Fibroblast of lung (primary cell): ENCODE measurements at regions not wholly inside any gene's neighbourhood (a gene's known extent, or its start where the extent isn't known, plus 50 kb on each side); places are given as distances from the start of the nearest gene placed in this dataset.

Experiments
- DNase-seq, 2 donors: peaks; one replicate each; pipeline versions ENCODE4 v3.0.0 to v3.0.0-alpha.2; 2010; ENCODE audit warnings: low read depth in 2 of 2
- H2AFZ ChIP-seq: 2 replicates; pipeline ENCODE4 v1.5.1; 2012; ENCODE audit warnings: low read length, control low read depth, inconsistent platforms
- H3K27ac ChIP-seq: 2 replicates; pipeline ENCODE4 v1.5.1; 2011; ENCODE audit warnings: low read length, control low read depth; ENCODE audit not compliant: insufficient read depth
- H3K27me3 ChIP-seq: 2 replicates; pipeline ENCODE4 v1.5.1; 2011; ENCODE audit warnings: mild to moderate bottlenecking, low read length; ENCODE audit not compliant: control insufficient read depth, insufficient read depth
- H3K36me3 ChIP-seq: 2 replicates; pipeline ENCODE4 v1.5.1; 2011; ENCODE audit warnings: low read length; ENCODE audit not compliant: control insufficient read depth, insufficient read depth
- H3K4me1 ChIP-seq: 2 replicates; pipeline ENCODE4 v1.5.1; 2011; ENCODE audit warnings: low read length; ENCODE audit not compliant: control insufficient read depth, insufficient read depth; ENCODE audit errors: extremely low read depth
- H3K4me2 ChIP-seq: 2 replicates; pipeline ENCODE4 v1.5.1; 2011; ENCODE audit warnings: low read length, control low read depth; ENCODE audit not compliant: insufficient read depth; ENCODE audit errors: extremely low read depth
- H3K4me3 ChIP-seq, 4 experiments: fragments of 200-600 bp in 1 of 4; sonication (generic) in 1 of 4; replicated peaks in 1 of 4; 2 replicates each; pipeline ENCODE4 v1.5.1; 2011 to 2016; ENCODE audit warnings: low read length in 4 of 4, low read depth in 3 of 4, mild to moderate bottlenecking in 3 of 4, control low read depth in 2 of 4, inconsistent platforms in 1 of 4, mixed read lengths in 1 of 4; ENCODE audit not compliant: insufficient read depth in 1 of 4; ENCODE audit errors: control extremely low read depth in 1 of 4
- H3K79me2 ChIP-seq: 2 replicates; pipeline ENCODE4 v1.5.1; 2012; ENCODE audit warnings: mild to moderate bottlenecking, low read length, inconsistent platforms; ENCODE audit not compliant: control insufficient read depth, insufficient read depth
- H3K9ac ChIP-seq: 2 replicates; pipeline ENCODE4 v1.5.1; 2011; ENCODE audit warnings: mild to moderate bottlenecking, low read length, control low read depth; ENCODE audit not compliant: insufficient read depth
- H3K9me3 ChIP-seq: 2 replicates; pipeline ENCODE4 v1.5.1; 2012; ENCODE audit warnings: low read depth, low read length; ENCODE audit not compliant: control insufficient read depth, insufficient read depth
- H4K20me1 ChIP-seq: 2 replicates; pipeline ENCODE4 v1.5.1; 2011; ENCODE audit warnings: low read length; ENCODE audit not compliant: control insufficient read depth, insufficient read depth; ENCODE audit errors: extremely low read depth
- EZH2 ChIP-seq: IDR thresholded peaks from 2 replicates; pipeline ENCODE4 v1.5.1; 2012; ENCODE audit warnings: low read length, control low read depth, mild to moderate bottlenecking; ENCODE audit errors: missing control alignments
- TF ChIP-seq, protein P1 (sequence below), 2 donors: IDR thresholded peaks in 1 of 2; conservative IDR thresholded peaks in 1 of 2; 1 replicate in 1 of 2; 2 replicates in 1 of 2; pipeline ENCODE4 v1.5.1; 2011 to 2012; ENCODE audit warnings: low read length in 2 of 2, control low read depth in 1 of 2, inconsistent platforms in 1 of 2, low read depth in 1 of 2, mild to moderate bottlenecking in 1 of 2

- Histone ChIP-seq H3K4me1 (no peaks in the 10 kb centered on the region), H3K9ac (no peak overlapping the region), H3K27me3 (no peaks in the 10 kb centered on the region), H3K4me2 (no peak overlapping the region), H3K4me3 (no peak overlapping the region), H3K79me2 (no peaks in the 10 kb centered on the region), H4K20me1 (no peaks in the 10 kb centered on the region), H3K27ac (no peak overlapping the region), H2AFZ (no peak overlapping the region), H3K36me3 (no peaks in the 10 kb centered on the region), H3K9me3 (no peaks in the 10 kb centered on the region)
- no peak for TF ChIP-seq EZH2
- TF ChIP-seq, protein P1, sequence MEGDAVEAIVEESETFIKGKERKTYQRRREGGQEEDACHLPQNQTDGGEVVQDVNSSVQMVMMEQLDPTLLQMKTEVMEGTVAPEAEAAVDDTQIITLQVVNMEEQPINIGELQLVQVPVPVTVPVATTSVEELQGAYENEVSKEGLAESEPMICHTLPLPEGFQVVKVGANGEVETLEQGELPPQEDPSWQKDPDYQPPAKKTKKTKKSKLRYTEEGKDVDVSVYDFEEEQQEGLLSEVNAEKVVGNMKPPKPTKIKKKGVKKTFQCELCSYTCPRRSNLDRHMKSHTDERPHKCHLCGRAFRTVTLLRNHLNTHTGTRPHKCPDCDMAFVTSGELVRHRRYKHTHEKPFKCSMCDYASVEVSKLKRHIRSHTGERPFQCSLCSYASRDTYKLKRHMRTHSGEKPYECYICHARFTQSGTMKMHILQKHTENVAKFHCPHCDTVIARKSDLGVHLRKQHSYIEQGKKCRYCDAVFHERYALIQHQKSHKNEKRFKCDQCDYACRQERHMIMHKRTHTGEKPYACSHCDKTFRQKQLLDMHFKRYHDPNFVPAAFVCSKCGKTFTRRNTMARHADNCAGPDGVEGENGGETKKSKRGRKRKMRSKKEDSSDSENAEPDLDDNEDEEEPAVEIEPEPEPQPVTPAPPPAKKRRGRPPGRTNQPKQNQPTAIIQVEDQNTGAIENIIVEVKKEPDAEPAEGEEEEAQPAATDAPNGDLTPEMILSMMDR (conservative IDR thresholded peaks at IDR 0.05 in 1 of 2, IDR thresholded peaks at IDR 0.05 in 1 of 2; ENCODE audit: low read depth in 1 of 2, low read length in 2 of 2) = no peak
- no peak for DNase-seq
Measured at GRCh38 chr4:41325901-41326300, 69.2 kb downstream of the UCHL1 start.

DNA sequence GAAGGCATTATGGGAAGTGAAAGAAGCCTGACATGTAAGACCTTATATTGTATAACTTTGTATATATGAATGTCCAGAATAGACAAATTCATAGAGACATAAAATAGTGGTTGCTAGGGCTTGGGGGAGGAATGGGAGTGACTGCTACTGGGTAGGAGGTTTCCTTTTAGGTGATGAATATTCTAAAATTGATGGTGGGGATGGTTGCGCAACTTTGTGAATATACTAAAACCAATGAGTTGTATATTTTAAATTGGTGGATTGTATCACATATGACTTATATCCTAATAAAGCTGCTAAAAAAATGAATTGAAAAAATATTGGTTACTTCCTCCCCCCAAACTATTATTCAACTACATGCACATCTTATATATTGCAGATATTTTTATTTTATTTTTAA is 70.0 kb downstream of the UCHL1 start:
- TF ChIP-seq, protein P1 (conservative IDR thresholded peaks at IDR 0.05 in 1 of 2, IDR thresholded peaks at IDR 0.05 in 1 of 2; ENCODE audit: low read depth in 1 of 2, low read length in 2 of 2) = no peak
- TF ChIP-seq EZH2 = no peak
- no peak overlapping the region for H3K27ac ChIP-seq
- DNase-seq = no peak
- H3K9me3 ChIP-seq = no peaks in the 10 kb centered on the region
- no peak overlapping the region for H2AFZ ChIP-seq
- no peaks in the 10 kb centered on the region for H4K20me1 ChIP-seq
- H3K27me3 ChIP-seq = no peaks in the 10 kb centered on the region
- H3K36me3 ChIP-seq = no peaks in the 10 kb centered on the region
- H3K4me1 ChIP-seq = no peaks in the 10 kb centered on the region
- no peak overlapping the region for H3K4me2 ChIP-seq
- H3K79me2 ChIP-seq = no peaks in the 10 kb centered on the region
- no peak overlapping the region for H3K9ac ChIP-seq
- no peak overlapping the region for H3K4me3 ChIP-seq

DNA sequence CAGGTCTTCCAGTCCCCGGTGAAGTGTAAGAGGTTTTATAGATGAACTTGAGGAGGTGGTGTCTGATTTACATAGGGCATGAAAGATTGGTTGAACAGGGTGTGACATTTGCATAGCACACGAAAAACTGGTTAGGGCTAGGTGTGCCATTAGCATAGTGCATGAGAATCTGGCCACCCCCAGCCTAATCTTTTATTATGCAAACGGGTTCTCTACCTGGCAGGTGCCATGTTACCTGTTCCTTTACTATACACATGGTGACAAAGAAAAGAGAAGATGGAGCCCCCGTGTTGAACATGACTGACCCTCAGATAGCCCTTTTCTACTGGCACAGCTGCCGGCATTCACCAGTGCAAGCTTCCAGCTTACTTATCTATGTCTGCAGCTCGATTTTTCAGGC is 71.0 kb downstream of the UCHL1 start:
- no peaks in the 10 kb centered on the region for H4K20me1 ChIP-seq
- H3K4me3 ChIP-seq = no peak overlapping the region
- no peak overlapping the region for H2AFZ ChIP-seq
- no peaks in the 10 kb centered on the region for H3K4me1 ChIP-seq
- H3K9me3 ChIP-seq = no peaks in the 10 kb centered on the region
- H3K9ac ChIP-seq = no peak overlapping the region
- no peak for DNase-seq
- TF ChIP-seq, protein P1 (conservative IDR thresholded peaks at IDR 0.05 in 1 of 2, IDR thresholded peaks at IDR 0.05 in 1 of 2; ENCODE audit: low read depth in 1 of 2, low read length in 2 of 2) = no peak
- H3K27me3 ChIP-seq = no peaks in the 10 kb centered on the region
- no peaks in the 10 kb centered on the region for H3K36me3 ChIP-seq
- H3K27ac ChIP-seq = no peak overlapping the region
- no peak overlapping the region for H3K4me2 ChIP-seq
- H3K79me2 ChIP-seq = no peaks in the 10 kb centered on the region
